ENCODE measurements at regions not wholly inside any gene's neighbourhood (a gene's known extent, or its start where the extent isn't known, plus 50 kb on each side); places are given as distances from the start of the nearest gene placed in this dataset.

GRCh38 chr4:127045861-127046260 is 586.9 kb upstream of the INTU start:
- intact Hi-C loops (cut with micrococcal nuclease), result no loop called here
- TF ChIP-seq CTCF (IDR thresholded peaks at IDR 0.05), result no peak
- POLR2A ChIA-PET, result no interaction called here
- no peaks in the 10 kb centered on the region for H3K27me3 Mint-ChIP-seq
- no peak overlapping the region for H3K27ac Mint-ChIP-seq
- CTCF ChIA-PET, result no interaction called here
- DNase-seq, result no peak
- H3K4me1 Mint-ChIP-seq (ENCODE audit: low read depth), result no peaks in the 10 kb centered on the region
- H3K9me3 Mint-ChIP-seq, result peaks cover 9% of the 10 kb centered on the region
- H3K36me3 Mint-ChIP-seq (ENCODE audit: low read depth), result no peaks in the 10 kb centered on the region
- ATAC-seq, result no peak
- no peak overlapping the region for H3K4me3 Mint-ChIP-seq

- Mint-ChIP-seq H3K27me3 (no peaks in the 10 kb centered on the region), H3K27ac (no peak overlapping the region), H3K36me3 (ENCODE audit: low read depth) (no peaks in the 10 kb centered on the region), H3K9me3 (peaks cover 7% of the 10 kb centered on the region), H3K4me3 (no peak overlapping the region), H3K4me1 (ENCODE audit: low read depth) (no peaks in the 10 kb centered on the region)
- no peak for ATAC-seq
- ChIA-PET POLR2A (no interaction called here), CTCF (no interaction called here)
- no peak for TF ChIP-seq CTCF (IDR thresholded peaks at IDR 0.05)
- intact Hi-C loops (cut with micrococcal nuclease), result no loop called here
- DNase-seq, result no peak
Observed at GRCh38 chr4:127047930-127048329, 584.8 kb upstream of the INTU start.

GRCh38 chr4:127048376-127049044 is 584.2 kb upstream of the INTU start:
- ChIA-PET POLR2A (no interaction called here), CTCF (no interaction called here)
- H3K27ac Mint-ChIP-seq, result no peak overlapping the region
- no peaks in the 10 kb centered on the region for H3K4me1 Mint-ChIP-seq (ENCODE audit: low read depth)
- ATAC-seq (no peak), DNase-seq (no peak)
- H3K9me3 Mint-ChIP-seq, result peaks cover 7% of the 10 kb centered on the region
- no peak for TF ChIP-seq CTCF (IDR thresholded peaks at IDR 0.05)
- H3K27me3 Mint-ChIP-seq, result no peaks in the 10 kb centered on the region
- intact Hi-C loops (cut with micrococcal nuclease), result no loop called here
- no peak overlapping the region for H3K4me3 Mint-ChIP-seq
- H3K36me3 Mint-ChIP-seq (ENCODE audit: low read depth), result no peaks in the 10 kb centered on the region

GRCh38 chr4:127049526-127049925 is 583.2 kb upstream of the INTU start:
- TF ChIP-seq CTCF (IDR thresholded peaks at IDR 0.05), result no peak
- intact Hi-C loops (cut with micrococcal nuclease), result no loop called here
- H3K4me1 Mint-ChIP-seq (ENCODE audit: low read depth), result no peaks in the 10 kb centered on the region
- H3K36me3 Mint-ChIP-seq (ENCODE audit: low read depth), result no peaks in the 10 kb centered on the region
- H3K9me3 Mint-ChIP-seq, result peaks cover 3% of the 10 kb centered on the region
- H3K27ac Mint-ChIP-seq, result no peak overlapping the region
- ChIA-PET POLR2A (no interaction called here), CTCF (no interaction called here)
- H3K4me3 Mint-ChIP-seq, result no peak overlapping the region
- no peaks in the 10 kb centered on the region for H3K27me3 Mint-ChIP-seq
- DNase-seq (no peak), ATAC-seq (no peak)

GRCh38 chr4:127052742-127053141 is 580.0 kb upstream of the INTU start:
- intact Hi-C loops (cut with micrococcal nuclease), result no loop called here
- Mint-ChIP-seq H3K4me3 (no peak overlapping the region), H3K36me3 (ENCODE audit: low read depth) (no peaks in the 10 kb centered on the region), H3K9me3 (peaks cover 17% of the 10 kb centered on the region), H3K4me1 (ENCODE audit: low read depth) (no peaks in the 10 kb centered on the region), H3K27ac (no peak overlapping the region), H3K27me3 (no peaks in the 10 kb centered on the region)
- no peak for DNase-seq
- ChIA-PET CTCF (no interaction called here), POLR2A (no interaction called here)
- no peak for ATAC-seq
- no peak for TF ChIP-seq CTCF (IDR thresholded peaks at IDR 0.05)
